ENCODE measurements at regions not wholly inside any gene's neighbourhood (a gene's known extent, or its start where the extent isn't known, plus 50 kb on each side); places are given as distances from the start of the nearest gene placed in this dataset.
A peak's percentile ranks its signal among the peaks of the same experiment; 100 is the strongest.

DNA sequence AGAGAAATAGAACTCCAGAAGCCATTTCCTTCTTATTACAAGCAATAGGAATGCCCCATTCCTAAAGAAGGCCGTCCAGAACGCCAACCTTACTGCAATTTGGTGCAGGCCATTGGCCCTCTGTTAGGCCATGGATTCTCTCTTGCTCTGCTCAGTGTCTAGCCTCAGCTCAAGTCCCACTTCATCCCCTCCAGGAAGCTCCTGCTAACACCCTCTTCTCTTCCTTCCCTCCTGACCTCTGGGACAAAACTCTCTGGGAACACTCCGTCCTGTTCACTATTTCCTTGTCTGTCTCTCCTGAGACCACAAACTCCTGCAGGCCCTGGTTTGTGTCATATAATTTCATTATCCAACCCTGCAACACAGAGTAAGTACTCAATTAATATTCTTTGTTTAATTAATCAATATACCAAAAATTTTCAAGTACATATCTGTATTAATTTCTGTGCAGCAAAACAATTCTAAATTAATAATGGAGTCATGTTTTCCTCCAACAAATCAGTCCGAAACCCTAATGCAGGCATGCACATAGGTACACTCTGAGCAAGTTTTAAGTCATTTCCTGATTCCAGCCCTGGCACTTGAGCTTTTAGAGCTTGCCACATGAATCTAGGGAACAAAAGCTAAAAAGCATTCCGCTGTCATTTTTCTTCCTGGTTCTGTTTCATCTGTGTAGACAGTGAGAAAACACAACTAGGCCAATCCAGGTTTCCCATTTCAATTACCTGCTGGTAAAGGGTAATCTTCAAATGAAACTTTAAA, 245.3 kb downstream of the SETD4 start:
- no peaks in the 10 kb centered on the region for H3K79me2 ChIP-seq (ENCODE audit: control insufficient read depth, insufficient read depth, low read length)
- no peak overlapping the region for H3K9ac ChIP-seq (replicated peaks; ENCODE audit: extremely low read depth, insufficient read depth, low read length)
- no peaks in the 10 kb centered on the region for H4K20me1 ChIP-seq (replicated peaks; ENCODE audit: control insufficient read depth, extremely low read depth, insufficient read depth, low read length)
- peak; percentile 79 for FAIRE-seq
- peaks cover 0 to 4% of the 10 kb centered on the region in 2 experiments for H3K27me3 ChIP-seq (ENCODE audit: control insufficient read depth in 2 of 2, insufficient read depth in 2 of 2, low read length in 2 of 2)
- no peaks in the 10 kb centered on the region for H3K36me3 ChIP-seq (ENCODE audit: control insufficient read depth in 2 of 2, extremely low read depth in 1 of 2, insufficient read depth in 2 of 2, low read length in 2 of 2)
- POLR2A ChIA-PET, result no interaction called here
- H3K27ac ChIP-seq (ENCODE audit: insufficient read depth, low read depth, low read length), result no peak overlapping the region
- H3K9me1 ChIP-seq (replicated peaks; ENCODE audit: control insufficient read depth, extremely low read depth, insufficient read depth, low read length), result no peaks in the 10 kb centered on the region
- no peaks in the 10 kb centered on the region for H3K9me3 ChIP-seq (replicated peaks; ENCODE audit: control insufficient read depth, insufficient read depth, low read length)
- intact Hi-C loops (cut with micrococcal nuclease) (no loop called here), dilution Hi-C loops (cut with MboI; ENCODE audit: extremely low pct_ligation_motif_present, low sequenced_read_pairs) (no loop called here)
- no TSS peak for BruUV-seq (replicated peaks)
- TF ChIP-seq MYC (IDR thresholded peaks at IDR 0.05; ENCODE audit: low read depth, low read length), result no peak
- no peak for TF ChIP-seq FOS (IDR thresholded peaks at IDR 0.05; ENCODE audit: borderline replicate concordance, insufficient read depth, low read length)
- TF ChIP-seq POLR2AphosphoS5 (IDR thresholded peaks at IDR 0.05; ENCODE audit: insufficient read depth, low read depth, low read length), result no peak
- no peak for TF ChIP-seq POLR2A (IDR thresholded peaks at IDR 0.05; ENCODE audit: low read depth, low read length)
- TF ChIP-seq EZH2 (IDR thresholded peaks at IDR 0.05; ENCODE audit: borderline replicate concordance, low read depth, low read length, severe bottlenecking), result no peak
- TF ChIP-seq, protein P1, sequence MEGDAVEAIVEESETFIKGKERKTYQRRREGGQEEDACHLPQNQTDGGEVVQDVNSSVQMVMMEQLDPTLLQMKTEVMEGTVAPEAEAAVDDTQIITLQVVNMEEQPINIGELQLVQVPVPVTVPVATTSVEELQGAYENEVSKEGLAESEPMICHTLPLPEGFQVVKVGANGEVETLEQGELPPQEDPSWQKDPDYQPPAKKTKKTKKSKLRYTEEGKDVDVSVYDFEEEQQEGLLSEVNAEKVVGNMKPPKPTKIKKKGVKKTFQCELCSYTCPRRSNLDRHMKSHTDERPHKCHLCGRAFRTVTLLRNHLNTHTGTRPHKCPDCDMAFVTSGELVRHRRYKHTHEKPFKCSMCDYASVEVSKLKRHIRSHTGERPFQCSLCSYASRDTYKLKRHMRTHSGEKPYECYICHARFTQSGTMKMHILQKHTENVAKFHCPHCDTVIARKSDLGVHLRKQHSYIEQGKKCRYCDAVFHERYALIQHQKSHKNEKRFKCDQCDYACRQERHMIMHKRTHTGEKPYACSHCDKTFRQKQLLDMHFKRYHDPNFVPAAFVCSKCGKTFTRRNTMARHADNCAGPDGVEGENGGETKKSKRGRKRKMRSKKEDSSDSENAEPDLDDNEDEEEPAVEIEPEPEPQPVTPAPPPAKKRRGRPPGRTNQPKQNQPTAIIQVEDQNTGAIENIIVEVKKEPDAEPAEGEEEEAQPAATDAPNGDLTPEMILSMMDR (IDR thresholded peaks at IDR 0.05; ENCODE audit: extremely low read depth in 1 of 2, insufficient read depth in 1 of 2, low read depth in 1 of 2, low read length in 2 of 2), result no peak
- TF ChIP-seq JUN (IDR thresholded peaks at IDR 0.05; ENCODE audit: borderline replicate concordance, insufficient read depth, insufficient read length, low read depth), result no peak
- no peak for TF ChIP-seq GATA2 (IDR thresholded peaks at IDR 0.05; ENCODE audit: insufficient read depth, insufficient read length, low read depth, low read length)
- TF ChIP-seq, protein P2, sequence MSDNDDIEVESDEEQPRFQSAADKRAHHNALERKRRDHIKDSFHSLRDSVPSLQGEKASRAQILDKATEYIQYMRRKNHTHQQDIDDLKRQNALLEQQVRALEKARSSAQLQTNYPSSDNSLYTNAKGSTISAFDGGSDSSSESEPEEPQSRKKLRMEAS (IDR thresholded peaks at IDR 0.05; ENCODE audit: insufficient read depth, insufficient read length), result no peak
- H3K4me2 ChIP-seq (ENCODE audit: insufficient read depth, low read length), result no peak overlapping the region
- no peaks in the 10 kb centered on the region for H3K4me1 ChIP-seq (ENCODE audit: control insufficient read depth, extremely low read depth, insufficient read depth, low read length)
- CTCF ChIA-PET, result interaction anchor here (0.9 to 1.6 kb wide), 2 partner anchors 25 to 373 kb away, joined by 3 to 5 read pairs; no protein-coding TSS in a partner anchor
- no peak overlapping the region for H3K4me3 ChIP-seq (replicated peaks in 1 of 3; ENCODE audit: insufficient read depth in 1 of 3, low read depth in 1 of 3, low read length in 3 of 3)
- peak overlapping the region; percentile 62 for H2AFZ ChIP-seq (ENCODE audit: low read depth, low read length)
- no peak for DNase-seq (ENCODE audit: low read depth, low spot score)

Data from endothelial cell of umbilical vein (primary cell).